GM19452 (cell line): ENCODE measurements at regions not wholly inside any gene's neighbourhood (a gene's known extent, or its start where the extent isn't known, plus 50 kb on each side); places are given as distances from the start of the nearest gene placed in this dataset.
A peak's percentile ranks its signal among the peaks of the same experiment; 100 is the strongest.
"Not testable (repeated sequence)": the region's sequence is repeated elsewhere in the genome, so short reads cannot be mapped to it uniquely, and the experiment has no call there.

ENCODE experiments used
- ATAC-seq: cut with Tn5 transposase; IDR thresholded peaks from one replicate; pipeline ENCODE4 v1.9.1; 2021; ENCODE audit not compliant: unreplicated experiment

GRCh38 chr15:70242951-70243685 lies 145.4 kb upstream of the TLE3 start:
- ATAC-seq: no peak

- ATAC-seq: no peak
These were observed 144.0 kb upstream of the TLE3 start for GRCh38 chr15:70241561-70242320.

DNA sequence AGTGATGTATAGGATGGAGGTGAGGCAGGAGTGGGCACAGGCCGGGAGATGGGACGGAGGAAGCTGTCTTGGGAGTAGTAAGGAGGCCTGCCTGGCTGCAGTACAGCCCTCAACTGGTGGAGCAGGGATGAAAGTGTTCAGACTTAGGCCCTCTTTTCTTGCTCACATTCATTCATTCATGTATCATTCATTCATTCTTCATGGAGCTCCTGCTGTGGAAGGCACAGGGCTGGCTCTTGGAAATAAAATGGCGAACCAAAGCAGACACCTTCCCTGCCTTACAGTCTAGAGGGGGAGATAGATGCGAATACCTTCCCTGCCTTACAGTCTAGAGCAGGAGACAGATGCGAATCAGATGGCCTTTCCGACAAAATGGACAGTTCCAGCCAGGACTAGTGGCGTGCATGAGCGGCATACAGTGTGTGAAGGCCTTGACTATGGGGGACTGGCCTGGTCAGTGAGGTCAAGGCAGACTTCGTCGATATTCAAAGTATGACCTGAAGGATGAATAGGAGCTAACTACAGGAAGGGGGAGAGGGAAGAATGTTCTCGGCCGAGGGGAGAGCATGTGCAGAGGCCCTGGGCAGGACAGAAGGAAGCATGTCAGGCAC lies 143.2 kb upstream of the TLE3 start:
- no peak for ATAC-seq

- ATAC-seq: peak; percentile 65
These were observed 142.4 kb upstream of the TLE3 start for GRCh38 chr15:70240082-70240481.

DNA sequence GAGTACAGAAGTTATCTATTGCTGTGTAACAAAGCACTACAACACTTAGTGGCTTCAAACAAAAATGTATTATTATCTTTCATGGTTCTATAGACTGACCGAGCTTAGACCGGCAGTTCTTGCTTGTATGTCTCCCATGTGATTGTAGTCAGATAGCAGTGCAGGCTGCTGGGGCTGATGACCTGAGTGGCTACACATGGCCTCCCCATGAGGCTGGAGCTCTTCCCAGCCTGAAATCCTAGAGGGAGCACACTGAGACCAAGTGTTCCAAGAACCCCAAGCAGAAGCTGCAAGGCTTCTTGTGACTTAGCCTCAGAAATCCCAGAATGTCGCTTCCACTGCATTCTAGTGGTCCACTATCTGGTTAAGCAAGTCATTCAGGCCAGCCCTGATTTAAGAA lies 141.2 kb upstream of the TLE3 start:
- ATAC-seq: no peak

DNA sequence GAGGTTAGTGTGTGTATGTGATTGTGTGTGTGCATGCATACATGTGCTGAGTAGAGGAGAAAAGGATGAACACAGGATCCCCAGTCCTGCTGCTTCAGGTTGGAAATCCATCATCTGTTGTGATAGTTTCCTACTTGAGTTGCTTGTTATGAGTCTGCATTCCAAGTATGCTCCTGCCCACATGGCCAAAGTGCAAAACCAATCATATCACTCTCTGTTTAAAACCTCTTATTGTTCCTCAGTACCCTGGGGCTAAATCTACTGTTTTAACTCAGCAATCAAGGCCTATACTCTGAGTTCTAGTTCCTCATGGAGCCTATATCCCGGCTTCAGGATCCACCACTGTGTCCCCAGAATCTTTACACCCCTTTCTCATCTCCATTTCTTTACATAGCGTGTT lies 139.9 kb upstream of the TLE3 start:
- ATAC-seq: no peak

- no peak for ATAC-seq
These were observed 138.8 kb upstream of the TLE3 start for GRCh38 chr15:70236341-70237086.

GRCh38 chr15:70235347-70235746 lies 137.6 kb upstream of the TLE3 start:
- no peak for ATAC-seq

DNA sequence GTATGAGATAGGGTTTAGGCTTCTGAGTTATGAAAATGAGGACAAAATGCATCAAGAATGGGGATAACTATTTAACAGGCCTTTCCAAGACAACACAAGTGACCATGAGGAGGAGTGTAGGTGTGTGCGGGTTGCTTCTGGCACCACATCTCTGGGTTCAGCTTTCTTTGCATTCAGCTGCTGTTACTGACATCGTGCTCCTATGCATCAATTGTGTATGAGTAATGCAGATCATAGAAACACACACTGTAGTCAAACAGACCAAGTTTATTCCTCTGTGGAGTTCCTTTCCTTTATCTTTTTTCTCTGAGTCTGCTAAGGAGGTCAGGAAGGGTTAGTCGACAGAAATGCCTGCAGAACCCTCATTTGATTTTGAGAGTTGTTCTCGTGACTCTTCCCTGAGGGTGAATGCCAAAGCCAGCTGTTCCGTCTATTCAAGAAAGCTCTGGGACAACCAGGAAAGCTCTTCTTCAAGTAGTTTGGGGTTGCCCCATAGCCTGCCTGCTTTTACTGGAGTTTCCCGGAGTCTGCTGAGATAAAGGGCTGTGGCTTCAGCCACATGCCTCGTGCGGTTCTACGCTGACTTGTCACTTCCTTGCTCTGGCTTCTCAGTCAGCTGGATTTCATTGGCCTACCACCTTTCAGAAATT lies 136.7 kb upstream of the TLE3 start:
- no peak for ATAC-seq

- no peak for ATAC-seq
These were observed 133.8 kb upstream of the TLE3 start for GRCh38 chr15:70231484-70231883.

DNA sequence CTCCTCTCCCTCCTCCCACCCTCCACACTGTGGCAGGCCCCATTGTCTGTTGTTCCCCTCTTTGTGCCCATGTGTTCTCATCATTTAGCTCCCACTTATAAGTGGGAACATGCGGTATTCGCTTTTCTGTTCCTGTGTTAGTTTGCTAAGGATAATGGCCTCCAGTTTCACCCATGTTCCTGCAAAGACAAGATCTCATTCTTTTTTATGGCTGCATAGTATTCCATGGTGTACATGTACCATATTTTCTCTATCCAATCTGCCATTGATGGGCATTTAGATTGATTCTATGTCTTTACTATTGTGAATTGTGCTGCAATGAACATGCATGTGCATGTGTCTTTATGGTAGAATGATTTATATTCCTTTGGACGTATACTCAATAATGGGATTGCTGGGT lies 130.2 kb upstream of the TLE3 start:
- not testable (repeated sequence) for ATAC-seq

- ATAC-seq: no peak
These were observed 129.4 kb upstream of the TLE3 start for GRCh38 chr15:70227147-70227546.

- ATAC-seq: no peak
These were observed 128.7 kb upstream of the TLE3 start for GRCh38 chr15:70226337-70226980.

- no peak for ATAC-seq
These were observed 127.7 kb upstream of the TLE3 start for GRCh38 chr15:70225416-70225815.

DNA sequence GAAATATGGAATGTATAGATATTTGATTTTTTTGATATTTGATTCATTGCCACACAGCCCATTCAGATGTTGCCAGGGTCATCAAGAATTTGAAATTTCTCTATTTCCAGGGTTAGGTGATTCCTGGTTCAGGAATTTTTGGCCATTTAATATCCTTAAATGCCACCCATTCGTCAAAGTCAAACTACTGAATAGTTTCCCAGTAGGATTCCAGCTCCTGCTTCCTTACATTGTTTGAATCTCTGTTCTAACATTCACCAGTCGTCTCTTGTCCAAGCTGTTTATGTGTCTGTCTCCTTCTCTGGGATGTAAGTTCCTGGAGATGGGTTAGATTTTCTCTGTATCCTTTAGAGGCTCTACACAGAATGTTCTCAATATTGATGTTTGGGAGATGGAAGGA lies 124.9 kb upstream of the TLE3 start:
- no peak for ATAC-seq

GRCh38 chr15:70220490-70221096 lies 122.9 kb upstream of the TLE3 start:
- no peak for ATAC-seq

DNA sequence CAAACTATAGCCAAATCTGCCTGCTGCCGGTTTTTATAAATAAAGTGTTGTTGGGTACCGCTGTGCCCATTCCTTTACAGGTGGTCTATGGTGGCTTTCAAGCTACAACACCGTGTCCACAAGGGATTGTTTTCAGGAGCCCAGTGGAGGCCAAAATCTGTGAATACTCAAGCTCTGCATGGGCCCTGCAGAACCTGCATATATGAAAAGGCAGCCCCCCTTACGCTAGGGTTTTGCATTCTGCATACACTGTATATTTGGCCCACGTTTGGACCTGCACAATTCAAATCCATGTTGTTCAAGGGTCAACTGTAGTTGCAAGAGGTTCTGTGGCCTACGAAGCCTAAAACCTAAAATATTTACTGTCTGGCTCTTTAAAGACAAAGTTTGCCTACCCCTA lies 122.2 kb upstream of the TLE3 start:
- ATAC-seq: no peak

DNA sequence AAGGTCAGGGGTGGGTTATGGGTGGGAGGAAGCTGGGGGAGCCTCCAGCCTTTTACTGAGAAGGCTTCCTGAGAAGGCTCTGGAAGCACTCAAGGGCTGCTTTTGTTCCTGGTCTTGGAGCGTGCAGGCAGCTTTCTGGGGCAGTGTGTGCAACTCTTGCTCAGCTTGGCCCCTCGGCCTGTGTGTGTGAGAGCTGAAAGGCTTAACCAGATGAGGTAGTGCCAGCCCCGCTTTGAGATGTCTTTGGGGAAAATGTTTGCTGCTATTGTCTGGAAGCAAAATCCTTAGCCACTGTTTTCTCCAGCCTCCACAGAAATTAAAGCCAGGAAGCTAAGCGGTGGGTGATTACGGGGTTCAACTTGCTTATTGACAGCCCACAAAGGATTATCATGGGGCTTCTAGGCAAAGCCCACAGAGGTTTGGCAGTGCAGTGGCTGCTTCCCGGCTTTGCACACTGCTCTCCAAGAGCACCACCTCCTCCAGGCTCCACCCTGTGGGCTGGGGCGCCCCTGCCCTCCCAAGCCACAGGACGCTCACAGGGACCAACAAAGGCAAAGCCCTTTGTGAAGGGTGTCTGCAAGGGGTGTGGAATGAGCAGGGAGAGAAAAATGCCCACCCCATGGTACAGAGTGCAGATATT lies 121.7 kb upstream of the TLE3 start:
- ATAC-seq: no peak
